LNCAP (cell line): ENCODE measurements at regions not wholly inside any gene's neighbourhood (a gene's known extent, or its start where the extent isn't known, plus 50 kb on each side); places are given as distances from the start of the nearest gene placed in this dataset.

Experiments
- CTCF ChIP-seq: fragments of 450-650 bp; IDR thresholded peaks from 2 replicates; pipeline ENCODE4 v1.5.1; 2017; ENCODE audit warnings: mild to moderate bottlenecking

DNA sequence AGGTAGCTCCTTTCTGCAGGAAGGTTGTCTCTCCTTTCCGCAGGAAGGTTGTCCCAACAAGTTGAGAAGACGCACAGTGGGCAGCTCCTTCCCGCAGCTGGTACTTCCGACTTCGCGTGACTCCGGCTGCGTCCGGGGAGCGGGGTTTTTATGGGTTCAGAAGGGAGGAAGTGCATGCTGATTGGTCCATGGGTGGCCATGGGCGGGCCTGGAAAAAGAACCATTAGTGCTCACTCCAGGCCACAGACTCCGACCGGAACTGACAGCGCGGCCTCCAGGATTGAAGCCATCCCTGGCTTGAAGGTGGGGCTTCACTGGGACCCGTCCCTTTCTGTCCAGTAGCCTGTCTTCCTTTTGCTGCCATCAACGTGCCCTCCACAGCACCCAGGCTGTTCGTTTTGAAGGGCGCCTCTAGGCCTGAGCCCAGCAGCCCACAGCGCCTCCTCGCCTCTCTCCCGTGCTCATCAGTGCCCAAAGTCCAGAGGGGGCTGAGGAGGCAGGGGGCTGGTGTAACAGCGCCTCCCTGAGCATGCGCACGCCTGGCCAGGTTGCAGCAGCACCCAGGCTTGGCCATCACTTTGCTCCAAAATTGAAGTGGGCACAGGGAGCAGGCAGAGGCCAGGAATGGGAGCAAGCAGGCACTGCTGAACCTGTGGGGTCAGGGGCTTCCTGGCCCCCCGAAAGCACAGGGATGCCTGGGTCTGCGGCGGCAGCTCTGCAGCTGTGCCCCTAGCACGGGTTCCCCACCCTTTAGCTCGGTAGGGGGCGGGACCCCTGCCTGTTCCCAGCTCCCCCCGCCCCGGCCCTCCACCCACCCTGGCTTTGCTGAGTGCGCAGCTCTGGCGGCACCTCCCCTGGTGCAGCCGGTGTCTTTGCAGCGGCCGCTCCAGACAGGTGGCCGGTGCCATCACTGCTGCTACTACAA, 330.6 kb upstream of the MCTP2 start:
- no peak for TF ChIP-seq CTCF

DNA sequence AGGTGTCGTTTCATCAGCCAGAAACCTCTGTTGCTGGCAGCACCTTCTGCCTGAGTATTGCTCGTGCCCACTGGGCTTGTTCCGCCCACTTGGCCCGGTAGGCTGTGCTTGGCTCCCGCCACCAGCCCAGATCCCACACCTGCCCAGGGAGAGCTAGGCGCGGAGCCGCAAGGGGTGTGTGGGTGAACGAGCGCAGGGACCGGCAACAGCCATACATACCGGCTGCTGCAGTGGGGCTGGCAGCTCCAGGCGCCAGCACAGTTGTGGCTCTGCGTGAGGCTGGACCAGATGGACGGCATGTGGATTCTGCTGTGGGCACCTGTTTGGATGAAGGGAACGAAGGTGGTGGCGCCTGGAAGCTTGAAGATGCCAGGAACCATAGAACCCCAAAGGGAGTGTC, 331.5 kb upstream of the MCTP2 start:
- TF ChIP-seq CTCF, result no peak

DNA sequence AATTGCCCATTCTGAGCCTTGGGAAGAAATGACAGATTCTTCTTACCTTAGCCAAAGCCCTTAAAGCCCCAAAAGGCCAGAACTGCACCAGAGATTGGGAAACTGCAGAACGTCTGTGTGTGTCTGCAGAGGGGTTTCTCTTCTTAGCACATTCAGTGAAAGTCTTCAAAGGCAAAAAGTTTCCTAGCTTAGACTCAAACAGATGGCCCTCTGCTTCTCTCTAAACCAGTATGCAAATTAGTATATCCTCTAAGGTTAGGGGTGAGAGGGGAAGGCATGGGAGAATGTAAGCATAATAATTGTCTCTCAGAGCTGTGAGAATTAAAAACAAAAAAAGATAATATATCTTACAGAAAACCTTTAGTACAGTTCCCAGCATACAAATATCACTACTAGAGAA, 334.0 kb upstream of the MCTP2 start:
- no peak for TF ChIP-seq CTCF

- TF ChIP-seq CTCF, result no peak
These were observed 335.2 kb upstream of the MCTP2 start for GRCh38 chr15:93895976-93896770.

DNA sequence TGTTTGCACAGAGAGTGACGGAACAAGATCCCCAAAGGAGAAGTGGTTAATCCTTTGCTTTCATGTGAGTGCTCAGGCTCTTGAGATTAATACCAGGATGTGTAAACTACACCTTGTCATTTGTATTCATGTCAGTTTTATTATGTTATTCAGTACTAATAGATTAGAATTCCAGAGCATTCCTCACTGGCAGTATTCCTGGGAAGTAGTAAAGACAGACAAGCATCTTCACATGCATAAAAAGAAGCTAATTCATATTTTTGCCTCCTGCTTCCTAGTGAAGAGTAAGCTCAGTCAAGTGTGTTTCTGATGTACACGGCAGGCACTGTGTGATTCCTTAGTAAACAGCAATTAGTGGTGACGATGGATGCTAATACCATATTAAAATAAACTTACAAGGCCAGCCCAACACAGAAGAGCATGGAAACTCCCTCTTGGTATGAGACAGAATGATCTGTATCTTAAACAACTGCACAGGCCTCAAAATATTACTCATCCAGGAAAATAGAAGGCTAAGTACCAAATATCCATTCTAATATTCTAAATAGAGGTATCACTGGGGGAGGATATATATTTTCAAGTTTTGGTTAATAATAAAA, 336.8 kb upstream of the MCTP2 start:
- no peak for TF ChIP-seq CTCF

GRCh38 chr15:93887151-93887550, 344.2 kb upstream of the MCTP2 start:
- no peak for TF ChIP-seq CTCF

- TF ChIP-seq CTCF, result no peak
These were observed 348.6 kb upstream of the MCTP2 start for GRCh38 chr15:93882779-93883178.
